Stimulated activated memory B cell treated with anti-CD40 and anti-IgM and Interleukin-4, amounts not matched to agents 10 μg/mL and 1 μg/mL and 100 μg/mL, for 72 hours (primary cell): ENCODE measurements at regions not wholly inside any gene's neighbourhood (a gene's known extent, or its start where the extent isn't known, plus 50 kb on each side); places are given as distances from the start of the nearest gene placed in this dataset.

ENCODE experiments used
- ATAC-seq: fragments of 150-1000 bp; cut with Tn5 transposase; 2 replicates; pipeline ENCODE4 v1.10.0; 2021
- H3K27ac Mint-ChIP-seq: one replicate; pipeline ENCODE4 v1.8.0; 2022; ENCODE audit warnings: mild to moderate bottlenecking, mixed read lengths
- H3K27me3 Mint-ChIP-seq: one replicate; pipeline ENCODE4 v1.8.0; 2022; ENCODE audit warnings: mixed read lengths
- H3K36me3 Mint-ChIP-seq: one replicate; pipeline ENCODE4 v1.8.0; 2022; ENCODE audit warnings: mixed read lengths
- H3K4me1 Mint-ChIP-seq: one replicate; pipeline ENCODE4 v1.8.0; 2022; ENCODE audit warnings: mixed read lengths
- H3K4me3 Mint-ChIP-seq: one replicate; pipeline ENCODE4 v1.8.0; 2022; ENCODE audit warnings: mild to moderate bottlenecking, moderate library complexity, mixed read lengths
- H3K9me3 Mint-ChIP-seq: one replicate; pipeline ENCODE4 v1.8.0; 2022; ENCODE audit warnings: mixed read lengths

DNA sequence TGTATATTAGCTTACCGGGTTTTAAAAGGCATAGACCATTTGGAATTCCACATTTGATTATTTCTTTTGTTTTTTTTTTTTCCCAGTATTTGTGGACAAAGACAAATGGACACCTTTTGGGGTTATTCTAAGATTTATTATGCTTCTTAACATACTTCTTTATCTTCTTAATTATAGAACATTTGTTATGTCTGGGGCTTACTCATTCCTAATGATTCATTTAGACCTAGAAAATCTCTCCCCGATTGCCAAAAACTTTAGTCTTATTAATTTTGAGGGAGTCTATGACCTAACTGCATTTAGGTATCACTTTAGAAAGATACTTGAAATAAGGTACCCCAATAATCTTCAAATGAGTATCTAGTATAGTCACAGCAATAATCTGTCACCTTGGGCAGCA, 170.7 kb upstream of the PREP start:
- Mint-ChIP-seq H3K27ac (no peak overlapping the region), H3K27me3 (peaks cover 12% of the 10 kb centered on the region), H3K36me3 (no peaks in the 10 kb centered on the region), H3K9me3 (no peaks in the 10 kb centered on the region), H3K4me1 (no peaks in the 10 kb centered on the region), H3K4me3 (no peak overlapping the region)
- ATAC-seq = no peak

DNA sequence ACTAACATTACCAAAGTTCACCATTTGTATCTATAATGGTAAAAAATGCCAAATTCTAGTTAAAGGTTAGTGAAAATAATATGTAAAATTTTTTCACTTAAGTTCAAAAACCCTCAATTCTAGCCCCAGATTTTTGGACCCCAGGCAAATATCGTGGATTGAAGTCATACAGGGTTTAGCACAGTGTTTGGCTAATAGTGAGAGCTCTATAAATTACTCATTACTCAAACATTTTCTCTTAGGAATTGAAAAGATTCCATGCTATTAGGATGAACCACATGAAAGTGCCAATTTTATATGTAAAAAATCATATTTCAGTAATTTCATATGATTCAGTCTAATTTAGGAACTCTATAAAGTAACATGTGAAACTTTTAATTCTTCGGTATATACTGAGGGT, 170.3 kb upstream of the PREP start:
- H3K4me1 Mint-ChIP-seq = no peaks in the 10 kb centered on the region
- H3K27me3 Mint-ChIP-seq = peaks cover 12% of the 10 kb centered on the region
- no peak overlapping the region for H3K27ac Mint-ChIP-seq
- no peaks in the 10 kb centered on the region for H3K9me3 Mint-ChIP-seq
- ATAC-seq = no peak
- no peak overlapping the region for H3K4me3 Mint-ChIP-seq
- H3K36me3 Mint-ChIP-seq = no peaks in the 10 kb centered on the region

DNA sequence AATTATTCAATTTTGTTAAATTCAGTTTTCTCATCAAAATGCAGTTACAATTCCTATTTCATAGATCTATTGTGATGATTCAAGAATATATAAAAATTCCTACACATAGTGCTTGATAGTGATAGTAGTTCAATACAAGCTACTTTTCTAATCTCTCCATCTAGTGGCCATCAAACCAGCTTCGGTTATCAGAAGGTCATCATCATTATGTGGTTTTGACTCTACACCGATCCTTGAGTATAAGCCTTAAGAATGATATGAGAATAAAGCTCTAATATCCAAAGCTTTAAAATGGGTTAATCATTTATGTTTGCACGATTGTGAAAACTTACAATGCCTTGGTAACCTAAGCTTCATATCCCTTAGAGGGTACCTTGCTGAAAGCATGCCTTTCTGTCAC, 167.5 kb upstream of the PREP start:
- Mint-ChIP-seq H3K27ac (no peak overlapping the region), H3K9me3 (no peaks in the 10 kb centered on the region), H3K4me3 (no peak overlapping the region), H3K27me3 (peaks cover 7% of the 10 kb centered on the region), H3K4me1 (peaks cover 6% of the 10 kb centered on the region), H3K36me3 (no peaks in the 10 kb centered on the region)
- no peak for ATAC-seq

DNA sequence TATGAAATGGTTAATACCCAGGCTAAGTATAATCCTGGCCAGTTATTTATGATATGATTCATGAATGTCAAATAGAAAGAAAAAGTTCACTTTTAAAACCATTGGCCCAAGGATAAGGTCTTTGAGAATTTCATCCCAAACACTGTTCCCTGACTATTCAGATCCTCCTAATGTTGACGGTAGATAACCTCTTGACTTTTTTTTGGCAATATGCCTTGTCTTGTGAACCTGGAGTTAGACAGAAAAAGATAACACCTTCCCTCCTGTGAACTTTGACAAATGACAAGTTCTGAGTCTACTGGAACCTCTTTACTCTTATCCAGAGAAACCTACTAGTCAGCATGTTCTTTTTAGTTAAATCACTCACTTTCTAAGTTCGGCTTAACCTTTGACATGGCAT, 166.8 kb upstream of the PREP start:
- Mint-ChIP-seq H3K4me3 (no peak overlapping the region), H3K9me3 (peaks cover under 1% of the 10 kb centered on the region), H3K36me3 (no peaks in the 10 kb centered on the region), H3K27me3 (peaks cover 14% of the 10 kb centered on the region), H3K4me1 (peaks cover 6% of the 10 kb centered on the region), H3K27ac (no peak overlapping the region)
- ATAC-seq = no peak

DNA sequence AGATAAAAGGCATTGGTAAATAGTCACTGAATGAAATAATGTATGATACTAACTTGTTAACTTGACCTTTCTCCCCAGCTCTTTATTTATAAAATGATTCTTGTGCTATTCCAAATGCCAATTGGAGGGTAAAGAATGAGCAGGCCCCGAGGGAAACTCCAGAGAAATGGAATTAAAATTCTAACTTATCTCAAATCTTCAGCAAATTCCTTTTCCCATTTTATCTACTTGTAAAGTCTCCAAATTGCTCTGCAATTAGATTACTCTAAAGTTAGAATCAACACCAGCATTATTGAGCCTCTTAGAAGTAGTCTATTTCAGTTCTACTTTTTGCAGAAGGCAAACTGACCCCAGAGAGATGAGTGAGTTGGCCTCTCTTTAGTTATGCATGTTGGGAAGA, 165.9 kb upstream of the PREP start:
- Mint-ChIP-seq H3K27ac (no peak overlapping the region), H3K9me3 (peaks cover 4% of the 10 kb centered on the region), H3K4me3 (no peak overlapping the region), H3K27me3 (peaks cover 21% of the 10 kb centered on the region), H3K36me3 (no peaks in the 10 kb centered on the region), H3K4me1 (peaks cover 6% of the 10 kb centered on the region)
- no peak for ATAC-seq

DNA sequence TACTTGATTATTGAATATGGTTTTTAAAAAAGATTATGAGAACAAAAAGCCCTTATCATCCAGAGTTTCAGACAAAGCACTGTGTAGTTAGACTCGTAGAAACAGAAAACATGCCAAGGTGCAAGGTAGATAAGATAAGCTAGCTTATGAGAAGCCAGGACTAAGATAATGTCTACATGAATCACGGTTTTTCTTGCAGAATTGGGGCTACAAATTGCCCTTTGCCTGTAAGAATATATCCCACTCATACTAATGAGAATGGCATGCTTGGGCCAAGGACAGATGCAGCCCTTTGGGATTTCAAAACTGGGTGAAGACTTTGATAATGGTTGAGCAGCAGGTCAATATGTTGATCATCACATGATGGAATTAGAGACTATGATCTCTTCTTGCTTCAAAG, 165.3 kb upstream of the PREP start:
- Mint-ChIP-seq H3K4me3 (no peak overlapping the region), H3K9me3 (peaks cover 4% of the 10 kb centered on the region)

DNA sequence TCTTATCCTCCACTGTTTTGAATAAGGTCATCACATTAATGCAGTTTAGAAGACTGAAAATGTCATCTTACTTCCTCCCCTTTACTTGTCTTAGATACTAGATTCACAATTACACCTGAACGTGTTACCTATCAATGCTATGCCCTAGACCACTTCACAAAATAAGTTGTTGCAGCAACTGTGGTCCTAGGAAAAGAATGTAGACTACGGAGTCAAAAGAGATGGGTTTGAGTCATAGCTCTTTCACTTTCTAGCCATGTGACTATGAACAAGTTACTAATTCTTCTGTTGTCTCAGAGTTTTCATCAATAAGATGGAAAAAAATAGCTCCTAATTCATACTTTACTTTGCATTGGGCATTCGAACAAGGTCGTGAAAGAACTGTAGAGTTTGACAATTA, 164.3 kb upstream of the PREP start:
- no peak for ATAC-seq
- peaks cover 6% of the 10 kb centered on the region for H3K4me1 Mint-ChIP-seq
- peaks cover 7% of the 10 kb centered on the region for H3K9me3 Mint-ChIP-seq
- no peaks in the 10 kb centered on the region for H3K36me3 Mint-ChIP-seq
- H3K4me3 Mint-ChIP-seq = no peak overlapping the region
- H3K27ac Mint-ChIP-seq = no peak overlapping the region
- H3K27me3 Mint-ChIP-seq = peaks cover 21% of the 10 kb centered on the region

More for the DNA sequence above, 165.3 kb upstream of the PREP start:
- Mint-ChIP-seq H3K27me3 (peaks cover 21% of the 10 kb centered on the region), H3K36me3 (no peaks in the 10 kb centered on the region), H3K4me1 (peaks cover 6% of the 10 kb centered on the region), H3K27ac (no peak overlapping the region)
- ATAC-seq = no peak

DNA sequence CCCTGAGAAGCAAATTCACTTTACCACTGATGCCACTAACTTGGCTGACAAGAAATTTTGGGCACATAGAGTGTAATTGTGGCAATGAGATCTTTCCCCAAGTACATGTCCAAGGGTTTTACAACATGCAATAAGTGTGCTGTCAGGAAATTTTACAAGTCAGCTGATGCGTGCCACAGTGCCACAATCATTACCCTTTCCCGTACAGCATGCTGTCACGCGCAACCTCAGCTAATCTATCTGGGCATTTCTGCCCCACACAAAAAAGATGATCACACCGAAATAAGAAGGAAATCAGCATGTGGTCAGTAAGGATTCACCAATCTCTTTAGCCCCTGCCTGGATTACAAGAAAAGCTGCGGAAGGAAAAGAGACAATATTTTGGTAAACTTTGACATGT, 163.6 kb upstream of the PREP start:
- no peak for ATAC-seq
- Mint-ChIP-seq H3K4me1 (peaks cover 6% of the 10 kb centered on the region), H3K4me3 (no peak overlapping the region), H3K9me3 (peaks cover 12% of the 10 kb centered on the region), H3K27me3 (peaks cover 21% of the 10 kb centered on the region), H3K36me3 (peaks cover 4% of the 10 kb centered on the region), H3K27ac (no peak overlapping the region)

DNA sequence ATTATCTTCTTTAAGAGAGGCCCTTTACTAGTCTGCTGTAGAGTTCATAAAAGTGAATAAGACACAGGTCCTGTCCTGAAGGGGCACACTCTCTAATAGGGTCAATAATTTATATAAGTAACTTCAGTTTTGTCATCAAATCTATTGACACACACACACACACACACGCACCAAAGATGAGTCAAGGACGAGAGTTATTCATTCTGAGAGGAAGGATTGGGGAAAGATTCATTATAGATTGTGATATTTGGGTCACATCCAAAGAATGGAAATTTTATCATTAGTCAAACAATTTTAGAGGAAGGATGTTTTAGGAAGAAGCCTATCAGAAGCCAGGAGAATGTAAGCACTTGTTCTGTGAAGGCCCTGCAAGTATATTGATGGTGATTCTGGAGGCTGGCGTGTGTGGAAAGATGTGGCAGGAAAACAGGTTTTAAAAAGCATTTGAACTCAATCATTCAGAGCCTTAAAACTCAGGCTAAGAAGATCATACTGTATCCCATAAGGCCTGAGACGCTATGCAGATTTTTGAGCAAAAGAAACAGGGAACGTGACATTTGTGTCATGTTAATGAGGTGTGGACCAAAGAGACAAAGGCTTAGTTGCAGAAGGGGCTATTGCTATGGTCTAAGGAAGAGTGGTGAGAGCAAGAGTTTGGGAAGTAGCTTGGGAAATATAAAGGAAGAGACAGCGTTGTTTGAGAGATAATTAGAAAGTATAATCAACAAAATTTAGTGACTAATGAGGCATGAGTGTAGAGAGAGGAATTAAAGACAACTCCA, 161.4 kb upstream of the PREP start:
- Mint-ChIP-seq H3K4me1 (peaks cover 6% of the 10 kb centered on the region), H3K27ac (no peak overlapping the region), H3K9me3 (peaks cover 13% of the 10 kb centered on the region), H3K4me3 (no peak overlapping the region), H3K36me3 (peaks cover 4% of the 10 kb centered on the region), H3K27me3 (peaks cover 21% of the 10 kb centered on the region)
- no peak for ATAC-seq

DNA sequence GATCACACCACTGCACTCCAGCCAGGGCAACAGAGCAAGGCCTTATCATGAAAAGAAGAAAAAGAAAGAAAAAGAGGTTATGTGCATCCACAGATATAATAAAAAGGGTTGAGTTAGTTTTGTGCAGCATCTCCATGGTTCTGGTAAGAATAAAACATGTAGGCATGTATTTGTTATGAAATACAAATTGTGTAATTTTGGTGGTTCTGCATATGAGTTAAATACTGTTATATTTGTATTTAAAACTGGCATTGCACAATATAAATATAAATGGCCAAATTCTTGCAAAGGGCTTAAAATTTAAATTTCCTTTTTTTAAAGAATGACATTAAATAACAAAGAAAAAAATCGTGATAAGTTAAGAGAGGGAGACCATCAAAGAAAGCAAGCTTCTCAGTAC, 159.1 kb upstream of the PREP start:
- Mint-ChIP-seq H3K27me3 (peaks cover 29% of the 10 kb centered on the region), H3K36me3 (peaks cover 4% of the 10 kb centered on the region), H3K9me3 (peaks cover 13% of the 10 kb centered on the region), H3K4me1 (peaks cover 4% of the 10 kb centered on the region), H3K4me3 (no peak overlapping the region), H3K27ac (no peak overlapping the region)
- ATAC-seq = no peak

DNA sequence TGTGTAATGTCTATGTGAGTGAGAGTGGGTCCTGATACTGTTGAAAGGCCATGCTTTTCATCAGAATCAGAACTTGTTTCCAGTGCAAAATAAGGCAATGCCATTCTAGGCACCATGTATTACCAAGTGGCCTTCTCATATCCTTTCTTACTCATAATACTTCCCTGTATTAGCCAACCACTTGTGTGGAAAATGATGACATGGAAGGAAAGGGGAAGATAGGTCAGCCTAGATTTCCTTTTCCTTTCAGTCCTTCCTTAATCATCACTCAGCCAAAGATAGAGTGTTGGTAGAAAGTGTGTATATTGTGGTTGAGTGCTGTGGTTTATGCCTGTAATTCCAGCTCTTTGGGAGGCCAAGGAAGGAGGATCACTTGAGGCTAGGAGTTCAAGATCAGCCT, 158.6 kb upstream of the PREP start:
- Mint-ChIP-seq H3K27me3 (peaks cover 33% of the 10 kb centered on the region), H3K4me1 (no peaks in the 10 kb centered on the region), H3K9me3 (peaks cover 13% of the 10 kb centered on the region), H3K4me3 (no peak overlapping the region), H3K27ac (no peak overlapping the region), H3K36me3 (peaks cover 4% of the 10 kb centered on the region)
- ATAC-seq = no peak

DNA sequence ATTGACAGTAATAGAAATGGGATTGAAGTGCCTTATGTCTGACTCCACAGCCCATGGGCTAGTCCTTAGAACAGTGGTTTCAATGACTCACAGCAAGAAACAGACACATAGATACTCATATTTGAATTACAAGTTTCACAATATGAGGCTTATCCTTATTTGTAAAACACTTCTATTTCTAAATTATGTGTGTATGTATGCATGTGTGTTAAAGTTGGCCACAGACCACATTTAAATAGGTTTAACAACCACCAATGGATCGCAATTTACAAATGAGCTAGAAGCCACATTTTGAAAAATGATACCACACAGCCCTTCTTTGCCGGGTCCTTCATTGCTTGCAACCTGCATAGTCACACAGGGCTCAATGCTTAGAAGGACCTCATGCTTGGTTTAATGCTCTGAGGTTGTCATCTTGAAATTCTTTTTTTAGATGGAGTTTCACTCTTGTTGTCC, 157.8 kb upstream of the PREP start:
- no peak overlapping the region for H3K4me3 Mint-ChIP-seq
- H3K27me3 Mint-ChIP-seq = peaks cover 35% of the 10 kb centered on the region
- H3K4me1 Mint-ChIP-seq = no peaks in the 10 kb centered on the region

DNA sequence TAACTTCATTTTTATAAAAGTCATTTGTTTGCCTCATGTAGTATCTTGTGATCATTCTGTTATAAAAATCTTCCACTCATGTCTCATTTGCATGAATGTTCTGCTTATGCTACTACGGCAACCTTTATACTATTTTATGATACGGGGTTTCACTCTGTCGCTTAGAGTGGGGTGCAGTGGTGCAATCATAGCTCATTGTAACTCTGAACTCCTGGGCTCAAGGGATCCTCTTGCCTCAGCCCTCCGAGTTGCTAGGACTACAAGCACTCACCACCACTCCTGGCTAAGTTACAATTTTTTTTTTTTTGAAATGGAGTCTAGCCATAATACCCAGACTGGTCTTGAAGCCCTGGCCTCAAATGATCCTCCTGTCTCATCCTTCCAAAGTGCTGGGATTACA, 154.4 kb upstream of the PREP start:
- Mint-ChIP-seq H3K27ac (no peak overlapping the region), H3K4me3 (no peak overlapping the region), H3K36me3 (peaks cover 4% of the 10 kb centered on the region), H3K9me3 (peaks cover 6% of the 10 kb centered on the region), H3K27me3 (peaks cover 26% of the 10 kb centered on the region), H3K4me1 (no peaks in the 10 kb centered on the region)
- no peak for ATAC-seq

More for the DNA sequence above, 157.8 kb upstream of the PREP start:
- Mint-ChIP-seq H3K27ac (no peak overlapping the region), H3K9me3 (peaks cover 13% of the 10 kb centered on the region), H3K36me3 (peaks cover 4% of the 10 kb centered on the region)
- no peak for ATAC-seq

DNA sequence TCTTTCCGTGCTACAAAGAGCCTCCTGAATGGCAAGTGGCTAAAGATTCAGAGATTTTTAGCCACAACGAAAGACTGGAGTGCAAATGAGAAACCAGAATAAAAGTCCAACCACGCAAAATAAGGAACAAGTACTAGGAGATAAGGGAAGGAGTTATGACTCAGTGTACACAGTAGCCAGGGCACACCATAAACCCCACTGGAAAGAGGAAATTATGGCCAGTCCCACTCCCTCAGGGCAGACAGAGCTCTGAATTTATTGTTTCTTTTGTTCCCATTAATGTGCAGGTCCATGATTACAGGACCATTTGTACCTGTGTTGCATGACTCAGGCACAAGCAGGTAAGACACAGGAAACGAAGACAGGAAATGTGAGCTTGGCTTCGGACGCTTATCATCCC, 150.3 kb upstream of the PREP start:
- Mint-ChIP-seq H3K27ac (no peak overlapping the region), H3K27me3 (peaks cover 43% of the 10 kb centered on the region), H3K4me1 (no peaks in the 10 kb centered on the region), H3K9me3 (peaks cover 3% of the 10 kb centered on the region), H3K36me3 (no peaks in the 10 kb centered on the region), H3K4me3 (no peak overlapping the region)
- no peak for ATAC-seq

DNA sequence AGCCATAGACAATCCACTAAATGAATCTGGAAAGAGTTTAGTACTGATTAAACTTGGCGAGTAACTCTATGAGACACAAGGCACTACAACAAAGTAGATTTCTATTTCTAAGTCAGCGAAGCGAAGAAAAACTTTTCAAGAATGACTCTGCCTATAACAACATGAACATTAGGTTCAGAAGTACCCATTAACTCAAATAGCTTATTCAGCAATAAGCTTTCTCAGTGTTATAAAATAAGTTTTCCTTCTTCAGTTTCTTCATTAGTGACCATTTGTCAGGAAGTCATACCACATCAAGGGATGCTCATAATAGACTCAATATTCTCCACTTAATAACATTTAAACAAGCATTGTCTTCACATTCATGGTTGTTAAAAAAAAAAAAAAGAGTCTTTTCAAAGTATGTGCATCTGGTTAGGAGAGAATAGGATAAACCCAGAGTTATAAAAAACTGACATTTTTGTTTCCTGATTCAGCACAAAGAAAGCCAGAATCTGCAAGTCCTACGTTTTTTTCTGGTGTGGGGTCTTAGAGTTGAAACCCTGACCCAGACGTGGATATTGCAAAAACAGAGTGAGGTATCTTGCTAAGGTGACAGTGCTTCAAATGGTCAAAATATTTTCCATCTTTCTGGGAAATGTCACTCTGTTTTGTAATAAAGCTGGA, 148.2 kb upstream of the PREP start:
- Mint-ChIP-seq H3K27me3 (peaks cover 28% of the 10 kb centered on the region), H3K9me3 (peaks cover 3% of the 10 kb centered on the region), H3K4me3 (no peak overlapping the region), H3K4me1 (no peaks in the 10 kb centered on the region), H3K36me3 (no peaks in the 10 kb centered on the region), H3K27ac (no peak overlapping the region)
- ATAC-seq = no peak

DNA sequence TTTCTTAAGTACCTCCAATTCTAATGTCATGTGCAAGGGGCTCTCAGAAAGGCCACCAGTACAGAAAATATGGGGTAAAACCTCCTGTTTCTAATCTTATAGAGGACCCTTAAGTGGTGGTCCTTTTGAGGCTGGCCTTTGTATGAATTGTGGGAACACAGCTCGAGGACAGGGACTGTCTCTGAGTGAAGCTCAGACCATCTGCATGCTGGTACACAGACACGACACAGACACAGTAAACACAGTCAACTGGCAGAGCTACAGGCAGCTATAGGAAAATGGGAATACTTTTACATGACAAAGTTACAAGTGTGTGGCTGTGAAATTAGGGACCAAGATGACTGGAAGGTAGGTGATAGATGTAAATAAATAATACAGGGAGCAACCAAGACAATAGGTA, 143.9 kb upstream of the PREP start:
- ATAC-seq = no peak
- peaks cover 18% of the 10 kb centered on the region for H3K27me3 Mint-ChIP-seq
- no peak overlapping the region for H3K4me3 Mint-ChIP-seq
- H3K9me3 Mint-ChIP-seq = peaks cover 3% of the 10 kb centered on the region
- H3K27ac Mint-ChIP-seq = no peak overlapping the region
- H3K36me3 Mint-ChIP-seq = no peaks in the 10 kb centered on the region
- no peaks in the 10 kb centered on the region for H3K4me1 Mint-ChIP-seq
